Sigmoid colon (tissue), 6 donors: ENCODE measurements at regions not wholly inside any gene's neighbourhood (a gene's known extent, or its start where the extent isn't known, plus 50 kb on each side); places are given as distances from the start of the nearest gene placed in this dataset.

Experiments
- DNase-seq: peaks from one replicate; pipeline ENCODE4 v3.0.0-alpha.2; 2019
- H3K27ac ChIP-seq, 4 donors: fragments of 200-600 bp; sonication (generic); one replicate each; pipeline ENCODE4 v1.5.1; 2016 to 2019; ENCODE audit warnings: mild to moderate bottlenecking in 1 of 4
- H3K27me3 ChIP-seq, 3 donors: fragments of 200-600 bp; sonication (generic); one replicate each; pipeline ENCODE4 v1.5.1; 2019; ENCODE audit warnings: mild to moderate bottlenecking in 1 of 3
- H3K36me3 ChIP-seq, 4 donors: fragments of 200-600 bp; sonication (generic); one replicate each; pipeline ENCODE4 v1.5.1; 2016 to 2019
- H3K4me1 ChIP-seq, 4 donors: fragments of 200-600 bp; sonication (generic); one replicate each; pipeline ENCODE4 v1.5.1; 2017 to 2019
- H3K4me3 ChIP-seq, 4 donors: fragments of 200-600 bp; sonication (generic); one replicate each; pipeline ENCODE4 v1.5.1; 2017 to 2019; ENCODE audit warnings: mild to moderate bottlenecking in 2 of 4, moderate library complexity in 1 of 4
- H3K9me3 ChIP-seq, 4 donors: fragments of 200-600 bp in 3 of 4; sonication (generic) in 3 of 4; one replicate each; pipeline versions ENCODE4 v1.5.1 to v1.6.1; 2013 to 2019
- CTCF ChIP-seq, 4 experiments: fragments of 450-650 bp in 3 of 4; fragments of 200-600 bp in 1 of 4; IDR thresholded peaks; one replicate each; pipeline ENCODE4 v1.5.1; 2016 to 2019; ENCODE audit warnings: antibody characterized with exemption in 4 of 4, mild to moderate bottlenecking in 3 of 4, moderate library complexity in 2 of 4
- EP300 ChIP-seq, 4 donors: sonication (generic); formaldehyde crosslinking; IDR thresholded peaks; one replicate each; pipeline ENCODE4 v1.6.1; 2017; ENCODE audit warnings: antibody characterized with exemption in 4 of 4
- POLR2A ChIP-seq, 2 donors: fragments of 450-650 bp; IDR thresholded peaks; one replicate each; pipeline ENCODE4 v1.6.1; 2016; ENCODE audit warnings: antibody characterized with exemption in 2 of 2, mild to moderate bottlenecking in 2 of 2, moderate library complexity in 2 of 2
- POLR2AphosphoS5 ChIP-seq, 4 donors: sonication (generic); formaldehyde crosslinking; IDR thresholded peaks; one replicate each; pipeline ENCODE4 v1.6.1; 2017; ENCODE audit warnings: antibody characterized with exemption in 4 of 4
- WGBS, 2 donors: extraction: QIAGEN DNeasy Blood & Tissue Kit; methylation state at CpG; one replicate each; pipeline ENCODE4 v1.1.7; 2013; 5-methylcytosine and 5-hydroxymethylcytosine counted together
- intact Hi-C: fragments of 100-400 bp; cut with DNase I; formaldehyde crosslinking; loops from one replicate; pipeline ENCODE4 v1.15.1; 2023
- donor health status: healthy with polysubstance abuse.
- donor health status: healthy.

- H3K27ac ChIP-seq = no peak overlapping the region
- peaks cover 0 to 5% (median 0%) of the 10 kb centered on the region in 3 donors for H3K27me3 ChIP-seq
- TF ChIP-seq CTCF (IDR thresholded peaks at IDR 0.05) = no peak
- TF ChIP-seq POLR2A (IDR thresholded peaks at IDR 0.05) = no peak
- TF ChIP-seq POLR2AphosphoS5 (IDR thresholded peaks at IDR 0.05) = no peak
- no peak for TF ChIP-seq EP300 (IDR thresholded peaks at IDR 0.05)
- DNase-seq = no peak
- H3K9me3 ChIP-seq = no peaks in the 10 kb centered on the region
- intact Hi-C loops = no loop called here
- no peak overlapping the region for H3K4me3 ChIP-seq
- H3K36me3 ChIP-seq = no peaks in the 10 kb centered on the region
- no peaks in the 10 kb centered on the region for H3K4me1 ChIP-seq
- 78 to 85% methylated on average over 3 of the region's 3 CpGs for WGBS, 2 donors
Observed at GRCh38 chr7:142592664-142593063, 156.6 kb upstream of the PRSS1 start.

DNA sequence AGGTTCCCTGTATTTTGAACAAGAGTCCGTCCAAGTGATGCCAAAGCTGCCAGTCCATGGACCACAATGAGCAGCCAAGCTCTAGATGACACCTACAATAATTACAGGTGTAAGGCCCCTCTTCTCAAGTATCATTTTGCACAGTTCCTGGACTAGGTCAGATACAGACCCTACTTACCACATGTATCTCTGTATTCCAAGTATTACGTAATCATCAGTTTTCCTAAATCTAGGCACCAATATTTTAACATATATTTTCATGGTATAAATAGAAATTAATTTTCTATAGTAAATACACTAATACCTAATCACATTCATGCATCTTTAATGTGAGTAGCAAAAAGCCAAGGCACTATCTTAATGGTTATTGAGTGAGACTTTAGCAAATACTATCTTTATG lies 157.0 kb upstream of the PRSS1 start:
- Histone ChIP-seq H3K4me1 (no peaks in the 10 kb centered on the region), H3K27ac (no peak overlapping the region), H3K36me3 (no peaks in the 10 kb centered on the region), H3K9me3 (no peaks in the 10 kb centered on the region), H3K4me3 (no peak overlapping the region), H3K27me3 (peaks cover 0 to under 1% (median 0%) of the 10 kb centered on the region in 3 donors)
- WGBS, 2 donors = 68 to 91% methylated on average over 2 of the region's 2 CpGs
- no peak for DNase-seq
- intact Hi-C loops = no loop called here
- no peak for TF ChIP-seq EP300 (IDR thresholded peaks at IDR 0.05)
- TF ChIP-seq CTCF (IDR thresholded peaks at IDR 0.05) = no peak
- no peak for TF ChIP-seq POLR2A (IDR thresholded peaks at IDR 0.05)
- no peak for TF ChIP-seq POLR2AphosphoS5 (IDR thresholded peaks at IDR 0.05)

DNA sequence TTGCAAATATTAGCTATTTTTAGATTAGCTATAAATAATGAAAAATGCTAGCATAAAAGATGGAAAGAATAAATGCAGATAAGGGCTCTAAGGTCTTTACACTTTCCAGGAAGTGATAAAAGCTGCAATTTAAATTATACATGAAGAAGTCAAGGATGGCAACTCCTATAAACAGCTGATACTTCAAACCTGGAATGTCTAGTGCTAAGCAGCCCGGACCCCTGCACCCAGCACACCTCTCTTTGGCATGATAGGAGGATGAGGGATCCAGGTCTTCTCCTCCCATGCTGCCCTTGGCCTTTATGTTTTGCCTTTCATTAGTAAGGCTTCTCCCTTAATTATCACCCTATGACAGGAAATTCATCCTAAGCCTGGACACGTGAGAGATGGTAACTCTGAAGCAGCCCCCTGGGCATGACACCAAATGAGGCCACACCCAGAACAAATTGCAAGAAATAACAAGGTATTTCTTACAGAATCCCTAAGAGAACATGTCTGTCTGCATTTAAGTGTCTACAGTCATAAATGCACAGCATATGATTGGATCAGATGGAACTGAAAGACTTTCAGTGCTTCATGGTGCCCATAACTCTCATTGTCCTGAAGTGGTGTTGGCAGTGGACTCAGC lies 158.3 kb upstream of the PRSS1 start:
- intact Hi-C loops = no loop called here
- 58 to 82% methylated on average over 2 of the region's 2 CpGs for WGBS, 2 donors
- no peak overlapping the region for H3K4me3 ChIP-seq
- no peaks in the 10 kb centered on the region for H3K9me3 ChIP-seq
- TF ChIP-seq CTCF (IDR thresholded peaks at IDR 0.05) (no peak), POLR2A (IDR thresholded peaks at IDR 0.05) (no peak), POLR2AphosphoS5 (IDR thresholded peaks at IDR 0.05) (no peak), EP300 (IDR thresholded peaks at IDR 0.05) (no peak)
- H3K27ac ChIP-seq = no peak overlapping the region
- no peaks in the 10 kb centered on the region for H3K4me1 ChIP-seq
- H3K27me3 ChIP-seq = no peaks in the 10 kb centered on the region
- no peak for DNase-seq
- no peaks in the 10 kb centered on the region for H3K36me3 ChIP-seq

- intact Hi-C loops = no loop called here
- 84 to 85% methylated on average over 4 of the region's 4 CpGs for WGBS, 2 donors
Observed at GRCh38 chr7:142590077-142590476, 159.2 kb upstream of the PRSS1 start.

More at GRCh38 chr7:142590077-142590476, 159.2 kb upstream of the PRSS1 start:
- Histone ChIP-seq H3K9me3 (no peaks in the 10 kb centered on the region), H3K27me3 (no peaks in the 10 kb centered on the region), H3K27ac (no peak overlapping the region), H3K4me3 (no peak overlapping the region), H3K4me1 (no peaks in the 10 kb centered on the region), H3K36me3 (no peaks in the 10 kb centered on the region)
- TF ChIP-seq EP300 (IDR thresholded peaks at IDR 0.05) (no peak), POLR2A (IDR thresholded peaks at IDR 0.05) (no peak), CTCF (IDR thresholded peaks at IDR 0.05) (no peak), POLR2AphosphoS5 (IDR thresholded peaks at IDR 0.05) (no peak)
- no peak for DNase-seq
